Suprapubic skin (tissue), 4 donors: ENCODE measurements at regions not wholly inside any gene's neighbourhood (a gene's known extent, or its start where the extent isn't known, plus 50 kb on each side); places are given as distances from the start of the nearest gene placed in this dataset.

Source experiments
- CTCF ChIP-seq, 2 donors: fragments of 200-600 bp in 1 of 2; fragments of 450-650 bp in 1 of 2; sonication (generic) in 1 of 2; IDR thresholded peaks; one replicate each; pipeline ENCODE4 v1.5.1; 2016 to 2019; ENCODE audit warnings: antibody characterized with exemption in 2 of 2, mild to moderate bottlenecking in 1 of 2, moderate library complexity in 1 of 2
- POLR2A ChIP-seq, 2 donors: fragments of 450-650 bp; IDR thresholded peaks; one replicate each; pipeline ENCODE4 v1.6.1; 2017; ENCODE audit warnings: antibody characterized with exemption in 2 of 2, mild to moderate bottlenecking in 2 of 2, moderate library complexity in 2 of 2
- POLR2AphosphoS5 ChIP-seq, 3 donors: sonication (generic); formaldehyde crosslinking; IDR thresholded peaks; one replicate each; pipeline ENCODE4 v1.6.1; 2017; ENCODE audit warnings: antibody characterized with exemption in 3 of 3

GRCh38 chr18:3388980-3389379 lies 61.0 kb upstream of the TGIF1 start:
- TF ChIP-seq CTCF (IDR thresholded peaks at IDR 0.05) (no peak), POLR2AphosphoS5 (IDR thresholded peaks at IDR 0.05) (no peak), POLR2A (IDR thresholded peaks at IDR 0.05) (no peak)
